SU-DHL-6 (cell line): ENCODE measurements at regions not wholly inside any gene's neighbourhood (a gene's known extent, or its start where the extent isn't known, plus 50 kb on each side); places are given as distances from the start of the nearest gene placed in this dataset.

Experiments
- H2AFZ ChIP-seq: fragments of 200-600 bp; sonication (generic); 2 replicates; pipeline ENCODE4 v1.6.1; 2014; ENCODE audit warnings: low read depth, mild to moderate bottlenecking, moderate library complexity, mixed read lengths, antibody characterized with exemption, low read length; ENCODE audit not compliant: severe bottlenecking
- H3F3A ChIP-seq: fragments of 200-600 bp; shearing (Covaris generic); 2 replicates; pipeline ENCODE4 v1.6.0; 2016; ENCODE audit warnings: antibody characterized with exemption, mild to moderate bottlenecking; ENCODE audit not compliant: insufficient read depth
- H3K27ac ChIP-seq: fragments of 200-600 bp; sonication (generic); 2 replicates; pipeline ENCODE4 v1.5.1; 2016; ENCODE audit warnings: low read depth, mild to moderate bottlenecking, low read length, moderate library complexity, mixed read lengths
- H3K27me3 ChIP-seq: fragments of 200-600 bp; sonication (generic), shearing (Covaris generic); 2 replicates; pipeline ENCODE4 v1.6.0; 2014; ENCODE audit warnings: mild to moderate bottlenecking, low read length
- H3K36me3 ChIP-seq: fragments of 200-600 bp; sonication (generic); 2 replicates; pipeline ENCODE4 v1.6.1; 2014; ENCODE audit warnings: mild to moderate bottlenecking, low read length, mixed read lengths
- H3K4me2 ChIP-seq: fragments of 300-600, 200-600 bp; shearing (Covaris generic), sonication (generic); 2 replicates; pipeline ENCODE4 v1.6.0; 2014; ENCODE audit warnings: low read length, low read depth, mild to moderate bottlenecking; ENCODE audit not compliant: poor library complexity, severe bottlenecking
- H3K4me3 ChIP-seq: fragments of 200-600 bp; sonication (generic); 2 replicates; pipeline ENCODE4 v1.5.1; 2014; ENCODE audit warnings: antibody characterized with exemption, low read length, mild to moderate bottlenecking, mixed read lengths; ENCODE audit not compliant: insufficient read depth, poor library complexity, severe bottlenecking
- H3K79me2 ChIP-seq: fragments of 200-600 bp; sonication (generic); 2 replicates; pipeline ENCODE4 v1.6.1; 2014; ENCODE audit warnings: mild to moderate bottlenecking, low read length, moderate library complexity; ENCODE audit not compliant: insufficient read depth
- H3K9ac ChIP-seq: fragments of 200-600 bp; sonication (generic); 2 replicates; pipeline ENCODE4 v1.7.0; 2014; ENCODE audit warnings: mild to moderate bottlenecking, low read length
- H3K9me2 ChIP-seq: fragments of 200-600 bp; sonication (generic); replicated peaks from 2 replicates; pipeline ENCODE4 v1.6.1; 2014; ENCODE audit warnings: low read length; ENCODE audit not compliant: insufficient read depth
- H3K9me3 ChIP-seq: fragments of 200-600 bp; sonication (generic); 2 replicates; pipeline ENCODE4 v1.6.1; 2014; ENCODE audit warnings: low read length, mixed read lengths; ENCODE audit not compliant: insufficient read depth
- H4K20me1 ChIP-seq: fragments of 200-600 bp; sonication (generic); 2 replicates; pipeline ENCODE4 v1.6.1; 2014; ENCODE audit warnings: low read depth, mild to moderate bottlenecking, antibody characterized with exemption, low read length, moderate library complexity, mixed read lengths
- CTCF ChIP-seq: fragments of 200-600 bp; sonication (generic); IDR thresholded peaks from one replicate; pipeline ENCODE4 v1.5.1; 2017; ENCODE audit warnings: antibody characterized with exemption, mild to moderate bottlenecking, low read length, moderate library complexity; ENCODE audit not compliant: insufficient read depth, poor library complexity, severe bottlenecking
- EZH2phosphoT487 ChIP-seq: fragments of 200-600 bp; sonication (generic), shearing (Covaris generic); conservative IDR thresholded peaks from 2 replicates; pipeline ENCODE4 v1.6.1; 2018; ENCODE audit warnings: mild to moderate bottlenecking, antibody characterized with exemption, low read length, moderate library complexity, mixed read lengths

GRCh38 chr3:166810741-166811445 lies 569.2 kb downstream of the ZBBX start:
- H3K79me2 ChIP-seq: no peaks in the 10 kb centered on the region
- no peaks in the 10 kb centered on the region for H4K20me1 ChIP-seq
- no peaks in the 10 kb centered on the region for H3K27me3 ChIP-seq
- no peaks in the 10 kb centered on the region for H3K36me3 ChIP-seq
- no peaks in the 10 kb centered on the region for H3K9me3 ChIP-seq
- no peak overlapping the region for H3K4me3 ChIP-seq
- H2AFZ ChIP-seq: no peak overlapping the region
- no peak overlapping the region for H3K27ac ChIP-seq
- no peaks in the 10 kb centered on the region for H3K9me2 ChIP-seq
- H3K4me2 ChIP-seq: no peak overlapping the region
- H3F3A ChIP-seq: no peaks in the 10 kb centered on the region
- no peak for TF ChIP-seq EZH2phosphoT487
- no peak for TF ChIP-seq CTCF
- H3K9ac ChIP-seq: no peak overlapping the region

GRCh38 chr3:166809520-166809919 lies 570.6 kb downstream of the ZBBX start:
- no peaks in the 10 kb centered on the region for H4K20me1 ChIP-seq
- H3K4me2 ChIP-seq: no peak overlapping the region
- H3K4me3 ChIP-seq: no peak overlapping the region
- no peaks in the 10 kb centered on the region for H3K9me3 ChIP-seq
- no peaks in the 10 kb centered on the region for H3K27me3 ChIP-seq
- no peak overlapping the region for H3K9ac ChIP-seq
- no peaks in the 10 kb centered on the region for H3F3A ChIP-seq
- TF ChIP-seq EZH2phosphoT487 (no peak), CTCF (no peak)
- H3K36me3 ChIP-seq: no peaks in the 10 kb centered on the region
- H3K27ac ChIP-seq: no peak overlapping the region
- no peak overlapping the region for H2AFZ ChIP-seq
- no peaks in the 10 kb centered on the region for H3K9me2 ChIP-seq
- H3K79me2 ChIP-seq: no peaks in the 10 kb centered on the region

DNA sequence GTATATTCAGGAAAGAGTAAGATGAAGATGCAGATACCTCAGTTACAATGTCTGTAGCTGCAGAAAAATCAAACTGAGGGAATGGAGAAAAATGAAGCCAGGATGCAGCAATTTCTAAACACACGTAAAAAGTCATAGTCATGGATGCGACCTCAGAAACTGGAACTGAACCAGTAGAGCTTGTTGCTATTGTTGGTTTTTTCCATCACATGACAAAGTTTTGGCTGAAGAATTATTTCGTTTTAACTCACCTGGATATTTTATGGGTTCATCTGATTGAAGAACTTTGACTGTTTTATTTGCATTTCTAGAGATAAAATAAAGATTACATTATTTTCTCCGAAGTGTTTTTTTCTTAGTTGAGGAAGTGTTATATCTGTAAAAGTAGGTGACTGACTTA lies 591.2 kb downstream of the ZBBX start:
- Histone ChIP-seq H3K4me2 (no peak overlapping the region), H3K9me3 (no peaks in the 10 kb centered on the region)

More for the DNA sequence above, 591.2 kb downstream of the ZBBX start:
- Histone ChIP-seq H3F3A (no peaks in the 10 kb centered on the region), H3K4me3 (no peak overlapping the region), H4K20me1 (no peaks in the 10 kb centered on the region), H3K9ac (no peak overlapping the region), H3K9me2 (no peaks in the 10 kb centered on the region), H2AFZ (no peak overlapping the region), H3K27ac (no peak overlapping the region), H3K36me3 (no peaks in the 10 kb centered on the region), H3K79me2 (no peaks in the 10 kb centered on the region), H3K27me3 (no peaks in the 10 kb centered on the region)
- no peak for TF ChIP-seq CTCF
